Heart left ventricle (tissue), 13 donors: ENCODE measurements at regions not wholly inside any gene's neighbourhood (a gene's known extent, or its start where the extent isn't known, plus 50 kb on each side); places are given as distances from the start of the nearest gene placed in this dataset.

Experiments used
- CTCF ChIP-seq, 12 donors: fragments of 200-600 bp; sonication (generic) in 4 of 12; IDR thresholded peaks; one replicate each; pipeline versions ENCODE4 v1.5.0 to v1.8.0; 2018 to 2022; ENCODE audit warnings: antibody characterized with exemption in 12 of 12, mild to moderate bottlenecking in 5 of 12
- POLR2A ChIP-seq, 2 donors: fragments of 450-650 bp; IDR thresholded peaks; one replicate each; pipeline ENCODE4 v1.6.1; 2017; ENCODE audit warnings: antibody characterized with exemption in 2 of 2, mild to moderate bottlenecking in 2 of 2, moderate library complexity in 2 of 2
- donor health status: ischemic (EF 13 %, LVEDD 7.1; RV severe dilation, severe dysfunction).
- donor health status: DM: no; HTN: yes; CAD: no.
- donor health status: DM: no; HTN: no; CAD: no.
- donor health status: ischemic (EF 25% LVEDD 6.9; RV normal size, moderate dysfunction).
- donor health status: ischemic (EF 25% LVEDD 5.7; RV mildly dilated, moderate dysfunction).
- donor health status: ischemic (EF 35%, LVEDD 5.7; RV mildly dilated, moderate dysfunction).
- donor health status: nonischemic (EF 11% LVEDD 7.7; RV severe dilation, severe dysfunction).
- donor health status: DM: yes; HTN: yes; CAD: no.
- donor health status: PGD.
- donor health status: ischemic (EF 29% LVEDD 5.4; RV normal size, mild dysfunction).
- donor health status: nonischemic (EF 23%, LVEDD 6.1; RV moderate dilation, normal function).

GRCh38 chr2:163459986-163460385 lies 275.8 kb downstream of the FIGN start:
- TF ChIP-seq CTCF (IDR thresholded peaks at IDR 0.05): no peak
- TF ChIP-seq POLR2A (IDR thresholded peaks at IDR 0.05): no peak
